ENCODE measurements at regions not wholly inside any gene's neighbourhood (a gene's known extent, or its start where the extent isn't known, plus 50 kb on each side); places are given as distances from the start of the nearest gene placed in this dataset.
A peak's percentile ranks its signal among the peaks of the same experiment; 100 is the strongest.

- no TSS peak for BruUV-seq (replicated peaks)
- ChIA-PET CTCF (no interaction called here), POLR2A (no interaction called here)
- H3K36me3 ChIP-seq (ENCODE audit: control insufficient read depth, insufficient read depth, low read length), result no peaks in the 10 kb centered on the region
- DNase-seq (ENCODE audit: low read depth, low spot score), result no peak
- no peaks in the 10 kb centered on the region for H3K9me3 ChIP-seq (ENCODE audit: control insufficient read depth, insufficient read depth, low read depth, low read length)
- in situ Hi-C loops (cut with HindIII; ENCODE audit: low pct_unique_long_range_greater_than_20kb, low sequenced_read_pairs) (no loop called here), intact Hi-C loops (cut with micrococcal nuclease; ENCODE audit: unreplicated experiment) (no loop called here)
- no peak for ATAC-seq
- TF ChIP-seq POLR2AphosphoS5 (IDR thresholded peaks at IDR 0.05; ENCODE audit: low read depth, low read length), result no peak
- TF ChIP-seq, protein P1, sequence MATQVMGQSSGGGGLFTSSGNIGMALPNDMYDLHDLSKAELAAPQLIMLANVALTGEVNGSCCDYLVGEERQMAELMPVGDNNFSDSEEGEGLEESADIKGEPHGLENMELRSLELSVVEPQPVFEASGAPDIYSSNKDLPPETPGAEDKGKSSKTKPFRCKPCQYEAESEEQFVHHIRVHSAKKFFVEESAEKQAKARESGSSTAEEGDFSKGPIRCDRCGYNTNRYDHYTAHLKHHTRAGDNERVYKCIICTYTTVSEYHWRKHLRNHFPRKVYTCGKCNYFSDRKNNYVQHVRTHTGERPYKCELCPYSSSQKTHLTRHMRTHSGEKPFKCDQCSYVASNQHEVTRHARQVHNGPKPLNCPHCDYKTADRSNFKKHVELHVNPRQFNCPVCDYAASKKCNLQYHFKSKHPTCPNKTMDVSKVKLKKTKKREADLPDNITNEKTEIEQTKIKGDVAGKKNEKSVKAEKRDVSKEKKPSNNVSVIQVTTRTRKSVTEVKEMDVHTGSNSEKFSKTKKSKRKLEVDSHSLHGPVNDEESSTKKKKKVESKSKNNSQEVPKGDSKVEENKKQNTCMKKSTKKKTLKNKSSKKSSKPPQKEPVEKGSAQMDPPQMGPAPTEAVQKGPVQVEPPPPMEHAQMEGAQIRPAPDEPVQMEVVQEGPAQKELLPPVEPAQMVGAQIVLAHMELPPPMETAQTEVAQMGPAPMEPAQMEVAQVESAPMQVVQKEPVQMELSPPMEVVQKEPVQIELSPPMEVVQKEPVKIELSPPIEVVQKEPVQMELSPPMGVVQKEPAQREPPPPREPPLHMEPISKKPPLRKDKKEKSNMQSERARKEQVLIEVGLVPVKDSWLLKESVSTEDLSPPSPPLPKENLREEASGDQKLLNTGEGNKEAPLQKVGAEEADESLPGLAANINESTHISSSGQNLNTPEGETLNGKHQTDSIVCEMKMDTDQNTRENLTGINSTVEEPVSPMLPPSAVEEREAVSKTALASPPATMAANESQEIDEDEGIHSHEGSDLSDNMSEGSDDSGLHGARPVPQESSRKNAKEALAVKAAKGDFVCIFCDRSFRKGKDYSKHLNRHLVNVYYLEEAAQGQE (IDR thresholded peaks at IDR 0.05; ENCODE audit: insufficient read depth in 1 of 2, low read depth in 2 of 2, low read length in 1 of 2), result no peak
- no peak for TF ChIP-seq TCF7L2 (IDR thresholded peaks at IDR 0.05; ENCODE audit: low read depth, low read length)
- no peak for TF ChIP-seq SIN3A (IDR thresholded peaks at IDR 0.05; ENCODE audit: borderline replicate concordance, insufficient read depth, low read depth, low read length)
- TF ChIP-seq CTCF (IDR thresholded peaks at IDR 0.05), result no peak
- no peak overlapping the region for H3K4me3 ChIP-seq (ENCODE audit: low read depth in 2 of 2, low read length in 2 of 2)
- no peak overlapping the region for H3K27ac ChIP-seq (ENCODE audit: low read length)
- H3K27me3 ChIP-seq (ENCODE audit: control insufficient read depth, insufficient read depth, low read length), result no peaks in the 10 kb centered on the region
- no peaks in the 10 kb centered on the region for H3K4me1 ChIP-seq (ENCODE audit: control insufficient read depth, insufficient read depth, low read length)
These were observed 704.1 kb downstream of the CDH11 start for GRCh38 chr16:64417711-64418227.

- no peak for ATAC-seq
These were observed 705.5 kb downstream of the CDH11 start for GRCh38 chr16:64416216-64417005.

More at GRCh38 chr16:64416216-64417005, 705.5 kb downstream of the CDH11 start:
- BruUV-seq (replicated peaks), result no TSS peak
- no peak for DNase-seq (ENCODE audit: low read depth, low spot score)
- in situ Hi-C loops (cut with HindIII; ENCODE audit: low pct_unique_long_range_greater_than_20kb, low sequenced_read_pairs) (no loop called here), intact Hi-C loops (cut with micrococcal nuclease; ENCODE audit: unreplicated experiment) (no loop called here)
- TF ChIP-seq TCF7L2 (IDR thresholded peaks at IDR 0.05; ENCODE audit: low read depth, low read length) (no peak), POLR2AphosphoS5 (IDR thresholded peaks at IDR 0.05; ENCODE audit: low read depth, low read length) (no peak), CTCF (IDR thresholded peaks at IDR 0.05) (no peak), SIN3A (IDR thresholded peaks at IDR 0.05; ENCODE audit: borderline replicate concordance, insufficient read depth, low read depth, low read length) (no peak)
- TF ChIP-seq, protein P1 (IDR thresholded peaks at IDR 0.05; ENCODE audit: insufficient read depth in 1 of 2, low read depth in 2 of 2, low read length in 1 of 2), result no peak
- POLR2A ChIA-PET, result no interaction called here
- CTCF ChIA-PET, result no interaction called here
- H3K27ac ChIP-seq (ENCODE audit: low read length), result no peak overlapping the region
- no peaks in the 10 kb centered on the region for H3K9me3 ChIP-seq (ENCODE audit: control insufficient read depth, insufficient read depth, low read depth, low read length)
- peak overlapping the region; percentile 29 to 48 for H3K4me3 ChIP-seq (ENCODE audit: low read depth in 2 of 2, low read length in 2 of 2)
- no peaks in the 10 kb centered on the region for H3K27me3 ChIP-seq (ENCODE audit: control insufficient read depth, insufficient read depth, low read length)
- no peaks in the 10 kb centered on the region for H3K36me3 ChIP-seq (ENCODE audit: control insufficient read depth, insufficient read depth, low read length)
- H3K4me1 ChIP-seq (ENCODE audit: control insufficient read depth, insufficient read depth, low read length), result no peaks in the 10 kb centered on the region
